ENCODE measurements at regions not wholly inside any gene's neighbourhood (a gene's known extent, or its start where the extent isn't known, plus 50 kb on each side); places are given as distances from the start of the nearest gene placed in this dataset.
A peak's percentile ranks its signal among the peaks of the same experiment; 100 is the strongest.

DNA sequence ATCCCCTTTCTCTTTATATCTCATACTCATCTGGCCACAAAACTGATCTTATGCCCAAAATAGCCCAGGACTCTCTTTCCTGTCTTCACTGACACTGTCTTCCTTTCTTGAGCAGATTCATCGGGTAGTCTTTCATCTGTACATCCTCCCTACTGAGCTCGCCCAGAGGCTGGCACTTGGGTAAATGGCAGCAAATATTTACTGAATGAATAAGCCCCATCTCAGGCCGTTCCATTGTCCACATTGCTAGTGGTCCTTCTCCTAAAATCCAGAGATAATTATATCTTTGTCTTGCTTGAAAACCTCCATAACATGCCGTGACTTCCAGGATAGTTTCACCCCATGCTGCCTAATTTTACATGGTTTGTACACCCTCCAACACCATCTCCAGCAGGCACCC is 158.1 kb upstream of the SDK2 start:
- H3K9me3 Mint-ChIP-seq (ENCODE audit: low read depth) = peaks cover 6% of the 10 kb centered on the region
- no peak overlapping the region for H3K4me3 Mint-ChIP-seq
- POLR2A ChIA-PET = no interaction called here
- H3K27me3 Mint-ChIP-seq = peaks cover 3% of the 10 kb centered on the region
- no peak overlapping the region for H3K27ac Mint-ChIP-seq
- intact Hi-C loops (cut with DNase I, micrococcal nuclease) = no loop called here
- no peaks in the 10 kb centered on the region for H3K36me3 Mint-ChIP-seq (ENCODE audit: low read depth)
- DNase-seq (no peak), ATAC-seq (no peak)
- CTCF ChIA-PET = no interaction called here
- H3K4me1 Mint-ChIP-seq = peaks cover 8% of the 10 kb centered on the region

DNA sequence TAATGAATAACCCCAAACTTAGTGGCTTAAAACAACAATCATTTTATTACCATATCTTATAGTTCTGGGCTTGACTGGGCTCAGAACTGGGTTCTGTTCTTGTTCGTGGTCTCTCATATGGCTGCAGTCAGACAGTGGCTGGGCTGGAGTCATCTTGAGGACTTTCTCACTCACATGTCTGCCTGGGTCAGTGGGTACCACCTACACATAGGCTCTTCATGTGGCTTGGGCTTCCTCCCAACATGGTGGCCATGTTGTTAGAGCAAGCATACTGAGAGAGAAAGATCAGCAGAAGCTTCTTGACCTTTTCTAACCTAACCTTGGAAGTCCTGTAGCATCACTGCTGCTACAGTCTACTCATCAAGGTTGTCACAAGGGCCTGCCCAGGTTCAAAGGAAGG is 158.6 kb upstream of the SDK2 start:
- ATAC-seq (no peak), DNase-seq (no peak)
- intact Hi-C loops (cut with DNase I, micrococcal nuclease) = no loop called here
- Mint-ChIP-seq H3K27ac (no peak overlapping the region), H3K27me3 (peaks cover 3% of the 10 kb centered on the region), H3K4me3 (no peak overlapping the region), H3K4me1 (peaks cover 8% of the 10 kb centered on the region), H3K9me3 (ENCODE audit: low read depth) (peaks cover 6% of the 10 kb centered on the region), H3K36me3 (ENCODE audit: low read depth) (no peaks in the 10 kb centered on the region)
- POLR2A ChIA-PET = no interaction called here
- CTCF ChIA-PET = no interaction called here

DNA sequence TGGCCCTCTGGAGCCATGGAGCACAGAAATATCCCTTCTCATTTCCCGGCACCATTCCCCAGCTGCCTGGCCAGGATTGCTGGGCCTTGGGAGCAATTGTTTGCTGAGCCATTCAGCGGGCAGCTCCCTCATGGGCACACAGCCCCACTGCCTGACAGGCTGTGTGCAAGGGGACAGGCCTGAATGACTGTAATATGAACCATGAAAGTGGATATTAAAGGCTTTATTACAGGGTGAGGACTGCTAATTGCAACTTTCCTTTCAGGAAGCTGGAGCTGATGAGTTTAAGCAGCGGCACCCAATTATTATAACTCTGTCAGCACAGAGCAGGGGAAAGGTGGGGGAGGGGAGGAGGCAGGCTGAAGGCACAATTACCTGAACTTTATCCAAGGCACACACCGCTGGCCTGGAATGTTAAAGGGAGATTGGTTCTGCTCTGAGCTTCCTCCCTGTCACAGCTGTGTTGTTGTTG is 159.8 kb upstream of the SDK2 start:
- H3K27me3 Mint-ChIP-seq = peaks cover 3% of the 10 kb centered on the region
- H3K27ac Mint-ChIP-seq = no peak overlapping the region
- POLR2A ChIA-PET = no interaction called here
- DNase-seq (no peak), ATAC-seq (no peak)
- H3K9me3 Mint-ChIP-seq (ENCODE audit: low read depth) = peaks cover 6% of the 10 kb centered on the region
- H3K4me1 Mint-ChIP-seq = peaks cover 8% of the 10 kb centered on the region
- intact Hi-C loops (cut with DNase I, micrococcal nuclease) = no loop called here
- no peaks in the 10 kb centered on the region for H3K36me3 Mint-ChIP-seq (ENCODE audit: low read depth)
- no peak overlapping the region for H3K4me3 Mint-ChIP-seq
- CTCF ChIA-PET = interaction anchor here (1.1 kb wide), 1 partner anchor 9 kb away, joined by 3 read pairs; no protein-coding TSS in a partner anchor

DNA sequence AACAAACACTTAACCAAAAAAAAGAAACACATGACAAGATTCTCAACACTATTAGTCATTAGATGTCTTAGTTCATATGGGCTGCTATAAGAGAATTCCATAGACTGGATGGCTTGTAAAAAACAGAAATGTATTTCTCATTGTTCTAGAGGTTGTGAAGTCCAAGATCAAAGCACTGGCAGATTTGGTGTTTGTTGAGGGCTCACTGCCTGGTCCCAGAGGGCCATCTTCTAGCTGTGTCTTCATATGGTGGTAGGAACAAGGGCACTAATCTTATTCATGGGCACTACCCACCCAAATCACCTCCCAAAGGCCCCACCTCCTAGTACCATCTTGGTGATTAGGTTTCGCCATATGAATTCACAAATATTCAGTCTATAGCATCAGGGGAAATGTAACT is 162.5 kb upstream of the SDK2 start:
- peaks cover 6% of the 10 kb centered on the region for H3K4me1 Mint-ChIP-seq
- no peak overlapping the region for H3K4me3 Mint-ChIP-seq
- ATAC-seq (no peak), DNase-seq (no peak)
- no peak overlapping the region for H3K27ac Mint-ChIP-seq
- H3K27me3 Mint-ChIP-seq = peaks cover 3% of the 10 kb centered on the region
- ChIA-PET CTCF (no interaction called here), POLR2A (no interaction called here)
- intact Hi-C loops (cut with DNase I, micrococcal nuclease) = no loop called here
- H3K9me3 Mint-ChIP-seq (ENCODE audit: low read depth) = peaks cover 6% of the 10 kb centered on the region
- no peaks in the 10 kb centered on the region for H3K36me3 Mint-ChIP-seq (ENCODE audit: low read depth)

DNA sequence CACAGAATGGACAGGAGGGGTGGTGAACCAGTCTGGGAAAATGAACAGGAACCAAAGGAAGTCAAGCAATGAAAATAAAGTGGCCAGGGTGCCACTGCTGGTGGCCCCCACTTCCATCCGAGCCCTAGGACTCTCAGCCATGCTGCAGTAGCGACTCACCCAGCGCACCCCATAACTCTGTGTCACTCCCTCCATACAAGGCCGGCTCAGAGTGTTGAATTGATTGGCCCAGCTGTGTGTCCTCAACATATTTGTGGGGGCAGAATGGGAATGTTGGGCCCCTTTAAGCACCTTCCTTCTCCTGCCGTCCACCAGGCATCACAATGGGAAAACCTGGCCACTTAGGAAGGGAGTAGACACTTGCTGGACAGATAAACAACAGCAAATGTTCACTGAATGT is 169.0 kb upstream of the SDK2 start:
- H3K4me3 Mint-ChIP-seq = no peak overlapping the region
- DNase-seq (no peak), ATAC-seq (no peak)
- no peaks in the 10 kb centered on the region for H3K4me1 Mint-ChIP-seq
- no peak overlapping the region for H3K27ac Mint-ChIP-seq
- no peaks in the 10 kb centered on the region for H3K27me3 Mint-ChIP-seq
- CTCF ChIA-PET = no interaction called here
- H3K36me3 Mint-ChIP-seq (ENCODE audit: low read depth) = no peaks in the 10 kb centered on the region
- POLR2A ChIA-PET = no interaction called here
- no peaks in the 10 kb centered on the region for H3K9me3 Mint-ChIP-seq (ENCODE audit: low read depth)
- intact Hi-C loops (cut with DNase I, micrococcal nuclease) = no loop called here

DNA sequence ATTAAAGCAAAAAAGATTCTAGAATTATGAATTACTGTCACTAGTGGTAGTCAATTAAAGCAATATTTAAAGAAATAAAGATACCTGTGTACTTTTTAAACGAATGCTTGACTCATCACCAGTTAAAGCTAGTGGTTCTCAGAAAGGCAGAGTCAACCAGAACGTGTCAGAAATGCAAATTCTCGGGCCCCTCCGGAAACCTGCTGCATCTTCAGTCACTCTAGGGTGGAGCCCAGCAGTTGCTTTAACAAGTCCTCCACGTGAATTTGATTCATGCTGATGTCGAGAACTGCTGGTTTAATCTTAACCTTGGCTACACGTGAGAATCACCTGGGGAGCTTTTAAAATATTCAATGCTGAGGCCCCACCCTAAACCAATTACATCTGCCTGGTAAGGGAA is 169.8 kb upstream of the SDK2 start:
- Mint-ChIP-seq H3K9me3 (ENCODE audit: low read depth) (peaks cover 5% of the 10 kb centered on the region), H3K4me3 (no peak overlapping the region), H3K27me3 (no peaks in the 10 kb centered on the region), H3K36me3 (ENCODE audit: low read depth) (no peaks in the 10 kb centered on the region), H3K4me1 (no peaks in the 10 kb centered on the region), H3K27ac (no peak overlapping the region)
- intact Hi-C loops (cut with DNase I, micrococcal nuclease) = no loop called here
- ATAC-seq = no peak
- POLR2A ChIA-PET = no interaction called here
- CTCF ChIA-PET = interaction anchor here (1.2 kb wide), 1 partner anchor 18 kb away, joined by 3 read pairs; no protein-coding TSS in a partner anchor
- DNase-seq = no peak

- no peak for DNase-seq
- Mint-ChIP-seq H3K36me3 (ENCODE audit: low read depth) (no peaks in the 10 kb centered on the region), H3K27ac (no peak overlapping the region), H3K9me3 (ENCODE audit: low read depth) (peaks cover 5% of the 10 kb centered on the region), H3K4me1 (no peaks in the 10 kb centered on the region), H3K27me3 (no peaks in the 10 kb centered on the region), H3K4me3 (no peak overlapping the region)
- intact Hi-C loops (cut with DNase I, micrococcal nuclease) = no loop called here
- ChIA-PET CTCF (no interaction called here), POLR2A (no interaction called here)
- no peak for ATAC-seq
These were observed 171.2 kb upstream of the SDK2 start for GRCh38 chr17:73815474-73815873.

DNA sequence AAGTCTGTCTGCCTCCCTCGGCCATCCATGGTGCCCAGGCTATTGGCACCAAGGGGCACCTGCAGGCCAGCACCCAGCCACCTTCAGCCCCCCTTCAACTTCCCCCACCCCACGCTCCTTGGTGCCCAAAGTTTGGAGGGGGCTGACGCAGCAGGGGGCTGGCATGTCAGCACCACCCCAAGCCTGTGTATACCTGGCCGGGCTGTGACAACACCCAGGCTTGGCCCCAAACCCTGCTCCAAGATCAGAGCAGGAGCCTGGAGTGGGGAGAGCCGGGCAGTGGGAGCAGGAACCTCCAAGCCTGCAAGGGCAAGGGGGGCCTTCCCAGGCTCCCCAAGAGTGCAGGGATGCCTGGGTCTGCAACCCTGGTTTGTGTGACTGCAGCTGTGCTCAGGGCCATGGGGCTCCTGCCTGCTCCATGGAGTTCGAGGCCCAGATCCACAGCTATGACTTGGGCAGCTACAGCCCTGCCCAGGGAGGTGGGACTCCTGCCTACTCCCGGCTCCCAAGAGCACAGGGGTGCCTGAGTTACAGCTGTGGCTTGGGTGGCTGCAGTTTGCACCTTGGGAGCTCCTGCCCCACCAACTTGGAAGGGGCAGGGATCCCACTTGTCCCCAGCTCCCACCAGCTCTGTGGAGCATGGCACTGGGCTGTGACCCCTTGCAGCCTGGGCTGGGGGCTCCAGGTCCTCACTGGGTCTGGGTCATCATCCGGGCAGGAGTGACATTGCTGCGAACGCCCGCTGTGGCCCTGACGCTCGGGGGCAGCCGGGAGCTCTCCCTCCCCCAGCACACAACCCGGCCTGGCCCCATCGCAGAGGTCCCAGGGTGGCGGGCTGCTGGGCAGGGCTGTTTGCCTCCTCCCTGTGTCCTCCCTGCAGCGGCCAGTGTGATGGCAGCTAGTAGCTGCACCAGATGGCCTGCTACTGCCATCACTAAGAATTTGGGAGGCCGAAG is 175.5 kb upstream of the SDK2 start:
- H3K9me3 Mint-ChIP-seq (ENCODE audit: low read depth) = peaks cover 5% of the 10 kb centered on the region
- peaks cover 28% of the 10 kb centered on the region for H3K4me1 Mint-ChIP-seq
- intact Hi-C loops (cut with DNase I, micrococcal nuclease) = no loop called here
- H3K27me3 Mint-ChIP-seq = no peaks in the 10 kb centered on the region
- no peaks in the 10 kb centered on the region for H3K36me3 Mint-ChIP-seq (ENCODE audit: low read depth)
- ATAC-seq (no peak), DNase-seq (no peak)
- ChIA-PET CTCF (no interaction called here), POLR2A (no interaction called here)
- H3K4me3 Mint-ChIP-seq = no peak overlapping the region
- H3K27ac Mint-ChIP-seq = no peak overlapping the region

- Mint-ChIP-seq H3K9me3 (ENCODE audit: low read depth) (peaks cover 5% of the 10 kb centered on the region), H3K4me3 (no peak overlapping the region), H3K27me3 (no peaks in the 10 kb centered on the region), H3K4me1 (peaks cover 36% of the 10 kb centered on the region), H3K27ac (no peak overlapping the region), H3K36me3 (ENCODE audit: low read depth) (no peaks in the 10 kb centered on the region)
- POLR2A ChIA-PET = no interaction called here
- intact Hi-C loops (cut with DNase I, micrococcal nuclease) = no loop called here
- DNase-seq = no peak
- no peak for ATAC-seq
- CTCF ChIA-PET = interaction anchor here (0.6 kb wide), 1 partner anchor 408 kb away, joined by 3 read pairs; no protein-coding TSS in a partner anchor
These were observed 176.6 kb upstream of the SDK2 start for GRCh38 chr17:73820686-73821448.

- Mint-ChIP-seq H3K27me3 (no peaks in the 10 kb centered on the region), H3K4me1 (peaks cover 39% of the 10 kb centered on the region), H3K27ac (no peak overlapping the region), H3K36me3 (ENCODE audit: low read depth) (no peaks in the 10 kb centered on the region), H3K4me3 (no peak overlapping the region), H3K9me3 (ENCODE audit: low read depth) (peaks cover 5% of the 10 kb centered on the region)
- ATAC-seq (no peak), DNase-seq (no peak)
- ChIA-PET CTCF (no interaction called here), POLR2A (no interaction called here)
- intact Hi-C loops (cut with DNase I, micrococcal nuclease) = no loop called here
These were observed 177.4 kb upstream of the SDK2 start for GRCh38 chr17:73821665-73822064.

- DNase-seq = no peak
- ATAC-seq = no peak
- Mint-ChIP-seq H3K36me3 (ENCODE audit: low read depth) (no peaks in the 10 kb centered on the region), H3K27ac (no peak overlapping the region), H3K27me3 (no peaks in the 10 kb centered on the region), H3K4me1 (peaks cover 46% of the 10 kb centered on the region), H3K4me3 (no peak overlapping the region), H3K9me3 (ENCODE audit: low read depth) (peaks cover 5% of the 10 kb centered on the region)
- intact Hi-C loops (cut with DNase I, micrococcal nuclease) = no loop called here
- ChIA-PET POLR2A (interaction anchor here (0.6 kb wide), 1 partner anchor 1209 kb away, joined by 3 read pairs; no protein-coding TSS in a partner anchor), CTCF (no interaction called here)
These were observed 178.1 kb upstream of the SDK2 start for GRCh38 chr17:73822371-73822770.

DNA sequence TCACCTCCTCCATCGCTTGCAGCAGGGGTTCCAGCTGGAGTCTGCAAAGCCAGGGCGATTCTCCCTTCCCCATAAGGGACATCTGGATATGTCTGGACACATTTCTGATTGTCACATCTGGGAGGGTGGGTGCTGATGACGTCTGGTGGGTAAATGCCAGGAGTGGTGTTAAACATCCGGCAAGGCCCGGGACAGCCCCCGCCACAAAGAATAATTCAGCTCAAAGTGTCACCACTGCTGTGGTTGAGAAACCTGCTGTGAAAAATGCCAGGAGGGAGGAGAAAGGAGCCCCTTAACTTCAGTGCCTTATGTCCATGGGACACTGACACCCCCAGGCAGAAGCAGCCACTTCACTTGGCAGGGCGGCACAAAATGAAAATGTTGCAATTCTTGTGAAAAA is 179.4 kb upstream of the SDK2 start:
- Mint-ChIP-seq H3K4me3 (no peak overlapping the region), H3K27me3 (no peaks in the 10 kb centered on the region), H3K9me3 (ENCODE audit: low read depth) (peaks cover 2% of the 10 kb centered on the region), H3K36me3 (ENCODE audit: low read depth) (no peaks in the 10 kb centered on the region), H3K4me1 (peaks cover 60% of the 10 kb centered on the region), H3K27ac (no peak overlapping the region)
- DNase-seq (peak; percentile 43), ATAC-seq (peak; percentile 57)
- CTCF ChIA-PET = interaction anchor here (0.7 to 0.9 kb wide), 5 partner anchors 10 to 1258 kb away, joined by 3 to 4 read pairs (median 3); no protein-coding TSS in a partner anchor
- intact Hi-C loops (cut with DNase I, micrococcal nuclease) = no loop called here
- POLR2A ChIA-PET = no interaction called here

All from activated CD4-positive, alpha-beta T cell treated with anti-CD3 and anti-CD28 coated beads for 36 hours (primary cell).